ENCODE measurements at regions not wholly inside any gene's neighbourhood (a gene's known extent, or its start where the extent isn't known, plus 50 kb on each side); places are given as distances from the start of the nearest gene placed in this dataset.

DNA sequence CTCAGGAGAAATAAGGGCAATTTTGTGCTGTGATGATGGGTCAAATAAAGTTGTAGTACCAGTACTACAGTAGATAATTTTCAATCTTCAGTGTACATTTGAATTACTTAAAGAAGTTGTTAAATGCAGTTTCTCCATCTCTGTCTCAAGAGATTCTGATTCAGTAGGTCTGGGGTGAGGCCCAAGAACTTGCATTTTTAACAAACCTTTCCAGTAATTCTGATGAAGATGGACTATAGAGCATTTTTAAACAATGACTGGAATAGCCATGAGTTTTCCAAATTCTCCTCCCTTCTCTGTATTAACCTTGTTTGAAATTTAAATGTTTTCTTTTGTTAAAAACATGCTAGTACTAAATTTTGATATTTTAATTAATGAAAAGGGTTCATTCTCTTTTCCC is 127.0 kb upstream of the CD96 start:
- TF ChIP-seq POLR2A (IDR thresholded peaks at IDR 0.05; ENCODE audit: low read length) (no peak), GATA1 (IDR thresholded peaks at IDR 0.05; ENCODE audit: low read depth, low read length) (no peak)

Data from erythroblast (primary cell).